HUES6 (cell line): ENCODE measurements at regions not wholly inside any gene's neighbourhood (a gene's known extent, or its start where the extent isn't known, plus 50 kb on each side); places are given as distances from the start of the nearest gene placed in this dataset.

Experiments
- H3K27ac ChIP-seq: 2 replicates; pipeline ENCODE4 v1.7.0; 2013; ENCODE audit warnings: low read depth, mild to moderate bottlenecking, low read length, inconsistent platforms
- H3K27me3 ChIP-seq: 2 replicates; pipeline ENCODE4 v1.6.1; 2013; ENCODE audit warnings: low read length; ENCODE audit not compliant: control insufficient read depth, insufficient read depth
- H3K36me3 ChIP-seq: 2 replicates; pipeline ENCODE4 v1.6.1; 2013; ENCODE audit warnings: low read length; ENCODE audit not compliant: control insufficient read depth, insufficient read depth
- H3K4me1 ChIP-seq: 2 replicates; pipeline ENCODE4 v1.6.1; 2013; ENCODE audit warnings: low read length; ENCODE audit not compliant: control insufficient read depth, insufficient read depth
- H3K4me3 ChIP-seq: 2 replicates; pipeline ENCODE4 v1.5.1; 2013; ENCODE audit warnings: low read depth, low read length
- H3K9ac ChIP-seq: one replicate; pipeline ENCODE4 v1.6.1; 2013; ENCODE audit warnings: mild to moderate bottlenecking, low read length
- H3K9me3 ChIP-seq: 2 replicates; pipeline ENCODE4 v1.6.1; 2013; ENCODE audit warnings: low read depth, low read length; ENCODE audit not compliant: control insufficient read depth, insufficient read depth

DNA sequence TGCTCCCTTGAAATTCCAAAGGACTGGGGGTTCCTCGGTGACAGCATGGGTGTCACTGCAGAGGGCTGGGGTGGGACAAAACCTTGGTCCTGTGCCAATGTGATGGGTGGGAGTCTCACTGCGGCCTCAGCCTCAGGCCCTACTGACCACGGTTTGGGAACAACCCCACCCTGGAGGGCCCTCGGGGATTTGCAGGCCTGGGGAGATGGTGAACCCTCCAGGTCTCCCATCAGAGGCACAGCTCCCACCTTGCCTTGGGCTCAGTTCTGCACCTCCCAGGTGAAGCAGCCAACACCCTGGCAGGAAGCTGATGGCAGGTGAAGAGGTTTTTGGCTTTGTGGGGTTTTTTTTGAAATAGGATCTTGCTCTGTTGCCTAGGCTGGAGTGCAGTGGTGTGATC lies 286.8 kb downstream of the PBX3 start:
- no peak overlapping the region for H3K27ac ChIP-seq
- no peaks in the 10 kb centered on the region for H3K27me3 ChIP-seq
- no peak overlapping the region for H3K4me3 ChIP-seq
- H3K4me1 ChIP-seq = no peaks in the 10 kb centered on the region; the same call in 1 of the 2 replicates
- H3K9ac ChIP-seq = no peak overlapping the region
- no peaks in the 10 kb centered on the region for H3K36me3 ChIP-seq
- H3K9me3 ChIP-seq = no peaks in the 10 kb centered on the region

DNA sequence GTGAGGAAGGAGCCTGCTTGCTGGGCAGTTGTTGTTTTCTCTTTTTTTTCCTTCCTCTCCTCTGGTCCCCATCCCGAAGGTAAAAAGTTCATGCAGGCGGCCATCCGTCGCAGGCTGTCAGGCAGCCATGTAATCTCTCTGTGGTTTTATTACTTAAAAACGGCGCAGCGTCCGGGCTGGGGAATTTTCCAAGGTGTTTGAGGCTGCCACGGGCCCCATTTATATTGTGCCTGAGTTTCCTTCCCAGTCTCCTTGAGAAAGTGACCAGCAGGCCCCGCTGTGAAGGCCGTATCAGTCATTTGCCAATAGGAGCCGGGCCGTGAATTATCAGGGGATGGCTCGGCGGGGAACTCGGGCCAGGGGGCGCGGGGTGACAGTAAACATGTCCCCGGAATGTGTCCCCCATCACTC lies 289.7 kb downstream of the PBX3 start:
- Histone ChIP-seq H3K36me3 (no peaks in the 10 kb centered on the region), H3K4me1 (no peaks in the 10 kb centered on the region; the same call in 1 of the 2 replicates), H3K9ac (no peak overlapping the region), H3K27ac (no peak overlapping the region), H3K27me3 (no peaks in the 10 kb centered on the region), H3K9me3 (peaks cover 4% of the 10 kb centered on the region; the same call in 1 of the 2 replicates), H3K4me3 (no peak overlapping the region)

DNA sequence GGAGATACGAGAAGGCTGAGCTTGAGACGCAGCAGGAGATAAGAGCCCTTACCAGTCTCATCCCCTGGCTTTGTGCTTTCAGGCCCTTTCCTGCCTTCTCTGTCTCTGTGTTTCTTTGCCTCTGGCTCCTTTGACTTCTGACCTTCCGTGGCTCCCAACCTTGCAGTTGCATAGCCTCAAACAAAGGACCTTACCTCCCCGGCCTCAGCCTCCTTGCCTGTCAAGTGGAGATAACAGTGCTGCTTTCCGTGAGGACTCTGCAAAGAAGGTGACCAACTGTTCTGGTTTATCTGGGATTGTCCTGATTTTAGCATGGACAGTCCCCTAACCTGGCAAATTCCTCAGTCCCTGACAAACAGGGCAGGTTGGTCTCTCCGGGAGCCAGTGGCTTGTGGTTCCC lies 287.8 kb upstream of the MVB12B start:
- H3K9me3 ChIP-seq = peaks cover 4% of the 10 kb centered on the region; the same call in 1 of the 2 replicates
- no peaks in the 10 kb centered on the region; the same call in 1 of the 2 replicates for H3K4me1 ChIP-seq
- H3K27me3 ChIP-seq = no peaks in the 10 kb centered on the region
- no peaks in the 10 kb centered on the region for H3K36me3 ChIP-seq
- H3K9ac ChIP-seq = no peak overlapping the region
- no peak overlapping the region for H3K27ac ChIP-seq
- no peak overlapping the region for H3K4me3 ChIP-seq

DNA sequence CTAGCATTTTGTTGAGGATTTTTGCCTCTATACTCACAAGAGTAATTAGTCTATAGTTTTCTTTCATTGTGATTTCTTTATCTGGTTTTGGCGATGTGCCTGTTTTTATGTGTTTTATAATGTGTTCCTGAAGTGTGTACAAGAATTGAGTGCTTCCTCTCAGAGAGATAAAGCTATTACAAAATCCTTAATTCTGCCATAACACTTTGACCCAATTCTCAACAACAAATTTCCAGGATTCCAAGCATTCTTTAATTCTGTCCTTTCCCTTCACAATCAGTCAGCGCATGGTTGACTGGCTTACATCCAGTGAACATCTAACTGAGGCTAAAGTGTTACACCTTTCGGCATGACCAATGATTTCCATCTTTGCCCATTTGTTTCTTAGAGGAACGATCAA lies 282.9 kb upstream of the MVB12B start:
- H3K36me3 ChIP-seq = no peaks in the 10 kb centered on the region
- H3K9me3 ChIP-seq = peaks cover 22% of the 10 kb centered on the region
- H3K4me3 ChIP-seq = no peak overlapping the region
- no peak overlapping the region for H3K27ac ChIP-seq
- H3K27me3 ChIP-seq = no peaks in the 10 kb centered on the region
- no peak overlapping the region for H3K9ac ChIP-seq
- H3K4me1 ChIP-seq = no peaks in the 10 kb centered on the region

DNA sequence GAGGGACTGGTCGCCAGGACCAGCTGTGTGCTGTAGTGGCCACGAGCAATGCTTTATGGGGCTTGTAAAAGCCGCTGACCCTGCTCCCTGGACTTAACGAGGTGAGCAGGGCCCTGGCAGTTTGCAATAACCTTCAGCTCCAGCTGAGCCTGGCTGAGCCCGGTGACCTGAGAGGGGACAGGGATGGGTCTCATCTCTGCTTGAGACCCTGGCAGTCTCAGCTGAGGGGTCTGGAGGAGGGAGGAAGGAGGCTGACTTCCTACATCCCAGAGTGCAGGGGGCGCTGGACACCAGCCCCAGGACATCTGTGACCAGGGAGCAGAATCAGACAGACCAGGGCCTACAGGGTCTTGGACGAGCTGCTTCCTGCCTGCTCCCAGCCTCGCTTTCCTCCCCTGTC lies 277.5 kb upstream of the MVB12B start:
- no peaks in the 10 kb centered on the region; the same call in 1 of the 2 replicates for H3K27me3 ChIP-seq
- no peak overlapping the region for H3K27ac ChIP-seq
- H3K9me3 ChIP-seq = peaks cover 18% of the 10 kb centered on the region
- no peaks in the 10 kb centered on the region for H3K36me3 ChIP-seq
- no peaks in the 10 kb centered on the region for H3K4me1 ChIP-seq
- H3K4me3 ChIP-seq = no peak overlapping the region
- H3K9ac ChIP-seq = no peak overlapping the region

DNA sequence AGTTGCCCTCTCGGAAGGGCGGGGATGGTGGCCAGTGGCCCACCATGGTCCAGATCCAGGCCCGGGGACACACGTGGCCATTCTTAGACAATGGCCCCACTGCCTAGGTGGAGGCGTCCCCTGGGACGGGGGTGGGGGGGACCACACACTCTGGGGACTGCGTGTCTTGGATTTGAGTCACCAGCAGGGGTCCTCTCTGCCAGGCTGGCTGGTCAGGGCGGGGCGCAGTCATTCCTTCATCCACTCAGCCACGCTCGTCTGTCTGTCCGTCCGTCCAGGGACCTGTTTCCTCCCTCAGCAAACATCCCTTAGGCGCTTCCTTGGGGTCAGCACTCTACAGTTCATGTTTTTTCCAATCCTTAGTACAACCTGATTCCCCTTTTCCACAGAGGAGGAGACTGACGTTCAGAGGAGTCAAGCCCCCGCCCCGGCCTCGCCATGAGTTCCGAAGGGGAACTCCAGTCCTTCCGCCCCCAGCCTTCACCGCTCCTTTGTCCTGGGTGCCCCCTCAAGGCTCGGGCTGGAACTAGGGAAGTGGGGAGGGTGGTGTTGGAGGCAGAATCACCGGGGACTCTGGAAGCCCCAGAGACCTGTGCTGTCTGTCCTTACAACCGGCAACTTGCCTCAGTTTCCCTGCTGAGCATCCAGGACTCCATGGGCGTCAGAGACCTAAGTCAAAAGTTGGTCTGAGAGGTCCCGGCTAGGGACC lies 276.6 kb upstream of the MVB12B start:
- Histone ChIP-seq H3K36me3 (no peaks in the 10 kb centered on the region), H3K9me3 (peaks cover 13% of the 10 kb centered on the region), H3K27me3 (no peaks in the 10 kb centered on the region; the same call in 1 of the 2 replicates)

DNA sequence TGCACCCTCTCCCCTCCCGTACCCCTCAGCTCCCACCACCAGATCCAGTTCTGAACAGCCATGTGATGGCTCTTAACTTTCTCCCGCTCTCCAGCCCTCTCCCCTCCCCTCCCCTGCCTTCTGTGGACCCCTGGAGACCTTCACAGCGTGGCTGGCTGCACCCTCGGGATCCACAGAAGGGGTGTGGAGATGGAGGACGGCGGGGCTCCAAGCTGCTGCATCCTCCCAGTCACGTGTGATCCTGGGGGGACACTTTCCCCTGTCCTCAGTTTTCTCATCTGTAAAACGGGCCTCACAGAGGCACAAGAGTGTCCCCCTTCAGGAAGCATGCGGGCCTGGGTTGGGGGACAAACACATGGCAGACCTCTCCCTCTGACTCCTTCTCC lies 276.0 kb upstream of the MVB12B start:
- no peak overlapping the region for H3K9ac ChIP-seq
- peaks cover 10% of the 10 kb centered on the region for H3K9me3 ChIP-seq
- no peak overlapping the region for H3K27ac ChIP-seq
- no peaks in the 10 kb centered on the region for H3K4me1 ChIP-seq
- no peak overlapping the region for H3K4me3 ChIP-seq
- H3K27me3 ChIP-seq = no peaks in the 10 kb centered on the region; the same call in 1 of the 2 replicates
- no peaks in the 10 kb centered on the region for H3K36me3 ChIP-seq

More for the DNA sequence above, 276.6 kb upstream of the MVB12B start:
- Histone ChIP-seq H3K4me3 (no peak overlapping the region), H3K27ac (no peak overlapping the region), H3K9ac (no peak overlapping the region), H3K4me1 (no peaks in the 10 kb centered on the region)

DNA sequence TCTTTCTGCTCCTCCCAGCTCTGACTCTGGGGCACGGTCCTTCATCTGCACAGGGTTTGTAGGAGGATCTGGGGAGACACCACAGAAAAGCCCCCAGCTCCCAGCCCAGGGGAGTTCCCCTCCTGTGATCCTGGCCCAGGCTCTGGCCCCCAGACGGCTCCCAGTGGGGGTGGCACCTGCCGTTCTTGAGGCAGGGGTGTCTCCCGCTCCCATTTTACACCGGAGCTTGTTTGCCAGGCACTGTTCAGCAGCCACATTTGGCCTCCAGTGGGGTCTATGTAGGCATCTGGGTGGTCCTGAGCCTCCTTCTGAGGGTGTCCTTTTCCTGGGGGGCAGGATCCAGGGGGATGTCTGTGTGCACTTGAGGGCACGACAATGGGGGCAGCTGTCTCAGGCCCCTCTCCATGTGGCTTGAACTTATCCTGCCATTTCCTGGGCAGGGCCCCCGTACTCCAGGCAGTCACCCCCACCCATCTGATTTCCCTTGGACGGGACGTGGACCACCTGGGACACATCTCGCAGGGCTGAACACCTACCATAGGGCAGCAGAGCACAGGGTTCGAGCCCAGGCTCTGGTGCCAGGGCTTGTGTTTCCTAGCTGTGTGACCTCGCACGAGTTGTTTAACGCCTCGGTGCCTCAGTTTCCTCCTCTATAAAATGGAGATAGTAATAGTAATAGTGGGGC lies 275.0 kb upstream of the MVB12B start:
- H3K27ac ChIP-seq = no peak overlapping the region
- H3K27me3 ChIP-seq = no peaks in the 10 kb centered on the region; the same call in 1 of the 2 replicates
- no peaks in the 10 kb centered on the region for H3K36me3 ChIP-seq
- no peaks in the 10 kb centered on the region for H3K4me1 ChIP-seq
- no peak overlapping the region for H3K9ac ChIP-seq
- no peaks in the 10 kb centered on the region for H3K9me3 ChIP-seq
- H3K4me3 ChIP-seq = no peak overlapping the region

DNA sequence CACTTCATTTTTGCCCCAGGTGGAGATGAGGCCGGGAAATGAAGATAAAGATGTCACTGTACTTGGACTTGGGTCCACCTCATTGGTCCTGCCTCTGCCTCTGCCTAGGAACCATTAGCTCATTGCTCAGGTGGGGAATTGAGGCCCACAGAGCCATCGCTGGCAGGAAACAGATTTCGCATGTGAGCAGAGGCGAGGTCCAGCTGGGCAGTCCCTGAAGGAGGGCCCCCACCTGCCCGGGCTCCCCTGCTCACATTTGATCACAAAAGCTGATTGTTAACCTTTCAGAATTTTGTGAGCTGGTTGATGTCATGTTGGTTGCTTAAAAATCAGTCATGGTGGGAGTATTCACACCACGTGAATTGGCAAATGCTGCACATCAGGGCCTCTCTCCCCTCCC lies 273.8 kb upstream of the MVB12B start:
- no peak overlapping the region for H3K9ac ChIP-seq
- H3K4me3 ChIP-seq = no peak overlapping the region
- H3K9me3 ChIP-seq = no peaks in the 10 kb centered on the region
- H3K4me1 ChIP-seq = no peaks in the 10 kb centered on the region
- no peak overlapping the region for H3K27ac ChIP-seq
- H3K36me3 ChIP-seq = no peaks in the 10 kb centered on the region
- no peaks in the 10 kb centered on the region; the same call in 1 of the 2 replicates for H3K27me3 ChIP-seq

DNA sequence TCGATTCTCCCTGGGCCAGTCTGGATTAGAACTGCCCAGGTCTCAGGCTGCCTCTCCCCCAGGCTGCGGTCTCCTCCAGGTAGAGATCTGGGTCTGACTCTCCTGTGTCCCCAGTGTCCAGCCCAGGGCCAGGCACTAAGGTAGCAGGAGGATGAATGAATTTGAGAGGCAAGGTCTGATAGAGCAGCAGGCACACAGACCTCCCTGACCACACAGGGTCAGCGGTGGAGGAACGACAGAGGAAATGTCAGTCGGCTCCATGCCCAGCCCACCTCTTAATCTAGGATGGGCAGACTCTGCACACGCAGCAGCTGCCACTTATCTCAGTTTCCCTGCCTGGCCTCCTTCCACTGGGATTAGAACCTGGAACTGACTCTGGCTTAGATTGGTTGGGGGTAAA lies 272.7 kb upstream of the MVB12B start:
- Histone ChIP-seq H3K27me3 (no peaks in the 10 kb centered on the region; the same call in 1 of the 2 replicates), H3K27ac (no peak overlapping the region), H3K36me3 (no peaks in the 10 kb centered on the region), H3K9ac (no peak overlapping the region), H3K4me3 (no peak overlapping the region), H3K4me1 (no peaks in the 10 kb centered on the region), H3K9me3 (no peaks in the 10 kb centered on the region)

DNA sequence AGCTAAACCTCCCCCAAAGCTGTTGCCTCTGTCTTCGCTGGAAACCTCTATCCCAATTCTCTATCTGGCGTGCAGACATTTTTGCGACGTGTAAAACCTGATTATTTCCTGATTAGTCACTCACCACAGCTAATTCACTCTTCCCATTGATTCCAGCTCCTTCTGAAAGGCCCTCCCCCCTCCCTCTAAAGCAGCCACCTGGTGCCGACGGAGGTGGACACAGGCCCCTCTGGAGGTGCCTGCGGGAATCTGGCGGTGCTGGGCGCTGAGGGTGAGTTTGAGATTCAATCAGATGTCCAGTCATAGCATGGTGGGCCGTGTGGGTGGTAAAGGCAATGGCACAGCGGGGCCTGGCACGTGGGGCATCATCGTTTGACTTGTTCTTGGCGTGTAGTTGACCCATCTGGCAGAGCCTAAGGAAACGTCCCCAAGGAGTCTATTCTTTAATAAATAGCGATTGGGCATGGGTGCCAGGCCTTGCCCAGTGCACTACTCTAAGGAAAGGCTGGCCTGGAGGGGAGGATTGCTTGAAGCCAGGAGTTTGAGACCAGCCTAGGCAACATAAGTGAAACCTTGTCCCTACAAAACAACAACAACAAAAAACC lies 271.1 kb upstream of the MVB12B start:
- Histone ChIP-seq H3K27me3 (no peaks in the 10 kb centered on the region; the same call in 1 of the 2 replicates), H3K9ac (no peak overlapping the region), H3K36me3 (no peaks in the 10 kb centered on the region), H3K27ac (no peak overlapping the region), H3K9me3 (no peaks in the 10 kb centered on the region), H3K4me3 (no peak overlapping the region), H3K4me1 (no peaks in the 10 kb centered on the region)
